Fibroblast of skin of abdomen (primary cell): ENCODE measurements at regions not wholly inside any gene's neighbourhood (a gene's known extent, or its start where the extent isn't known, plus 50 kb on each side); places are given as distances from the start of the nearest gene placed in this dataset.
"Not testable (repeated sequence)": the region's sequence is repeated elsewhere in the genome, so short reads cannot be mapped to it uniquely, and the experiment has no call there.

Experiments used
- DNase-seq: peaks from one replicate; pipeline ENCODE4 v3.0.0-alpha.2; 2013

DNA sequence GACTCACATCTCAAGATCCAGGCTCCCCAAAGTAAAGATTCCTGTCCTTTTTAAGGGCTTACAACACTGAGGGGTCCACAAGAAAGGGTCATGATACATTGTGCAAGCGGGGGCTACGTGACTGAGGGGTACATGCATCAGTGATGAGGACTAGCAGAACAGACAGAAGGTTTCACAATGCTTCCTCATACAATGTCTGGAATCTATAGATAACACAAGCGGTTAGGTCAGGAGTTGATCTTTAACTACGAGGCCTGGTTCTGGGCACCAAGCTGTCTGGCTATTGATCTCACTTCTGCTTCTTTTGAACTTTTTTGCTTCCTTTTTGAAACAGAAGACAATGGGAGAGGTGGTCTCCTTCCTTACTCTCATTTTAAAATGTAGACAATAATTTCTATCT lies 718.6 kb downstream of the AMY1C start:
- no peak for DNase-seq

DNA sequence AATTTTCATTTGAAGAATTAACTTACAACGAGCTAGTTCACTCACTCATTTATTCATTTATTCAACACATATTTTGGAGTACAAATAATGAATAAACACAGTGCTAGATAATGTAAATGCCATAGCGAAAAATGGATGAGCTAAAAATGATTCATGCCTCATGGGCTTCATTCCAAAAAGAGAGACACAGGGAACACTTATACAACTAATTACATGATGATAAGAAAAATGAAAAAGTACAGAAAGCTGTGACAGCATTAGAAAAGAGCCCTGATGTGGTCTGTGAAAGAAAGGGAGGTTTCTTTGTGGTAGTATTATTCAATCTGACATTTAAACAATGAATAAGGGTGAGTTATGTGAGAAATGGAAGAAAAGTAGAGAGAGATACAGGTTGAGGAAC lies 726.4 kb downstream of the AMY1C start:
- no peak for DNase-seq

DNA sequence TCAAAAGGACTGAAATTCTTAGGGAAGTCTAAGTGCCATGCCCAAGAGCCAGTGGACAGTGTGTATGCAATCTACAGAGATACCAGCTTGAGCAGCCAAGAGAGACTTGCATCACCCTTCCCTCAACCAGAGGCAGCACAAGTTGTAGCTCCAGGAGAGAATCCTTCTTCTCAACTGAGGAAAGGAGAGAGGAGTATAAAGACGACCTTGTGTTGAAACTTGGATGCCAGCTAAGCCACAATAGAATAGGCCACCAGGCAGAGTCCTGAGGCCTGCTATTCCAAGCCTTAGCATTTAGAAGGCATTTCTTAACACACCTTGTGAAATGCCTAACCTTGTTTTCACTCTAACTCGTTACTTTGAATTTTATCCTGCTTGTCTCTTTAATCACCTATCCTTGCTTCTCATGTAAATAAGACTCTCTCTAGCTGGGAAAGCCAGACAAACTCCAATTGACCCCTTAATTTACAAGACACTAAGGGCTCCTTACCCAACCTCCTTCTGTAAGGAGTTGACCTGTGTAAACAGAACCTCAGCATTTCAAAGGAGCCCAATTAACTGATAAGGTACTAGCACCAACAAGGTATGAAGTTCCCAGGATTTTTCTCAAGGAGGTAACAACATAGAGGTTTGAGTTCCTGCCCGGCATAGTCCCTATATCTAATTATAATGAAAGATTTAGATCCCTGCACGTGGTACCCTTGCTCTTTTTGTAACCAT lies 738.8 kb downstream of the AMY1C start:
- DNase-seq, result no peak

DNA sequence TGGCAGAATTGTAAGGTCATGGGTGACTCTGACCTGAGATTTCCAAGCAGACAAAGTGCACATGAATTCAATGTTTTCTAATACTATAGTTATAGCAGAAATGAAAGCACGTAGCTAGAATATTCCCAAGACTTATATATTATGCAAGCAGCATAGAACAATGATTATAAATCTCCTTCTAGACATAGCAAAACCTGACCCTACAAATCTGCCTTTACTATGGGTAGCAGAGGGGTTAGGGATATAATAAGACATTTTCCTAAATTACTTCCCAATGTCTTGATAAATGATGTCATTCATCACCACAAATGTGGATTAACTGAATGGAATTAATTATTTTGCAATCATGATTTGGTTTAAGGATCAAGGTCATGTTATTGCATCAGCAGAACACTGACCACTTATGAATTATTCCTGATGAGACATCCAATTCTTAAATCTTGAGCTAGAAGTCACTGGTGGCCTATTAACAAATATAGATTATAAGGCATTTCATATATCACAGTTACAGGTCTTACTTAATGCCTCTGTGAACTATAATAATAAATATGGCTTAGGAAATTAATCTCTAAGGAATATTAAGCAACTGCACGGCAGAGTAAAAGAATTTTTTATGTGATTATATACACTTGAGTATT lies 776.6 kb downstream of the AMY1C start:
- no peak for DNase-seq

DNA sequence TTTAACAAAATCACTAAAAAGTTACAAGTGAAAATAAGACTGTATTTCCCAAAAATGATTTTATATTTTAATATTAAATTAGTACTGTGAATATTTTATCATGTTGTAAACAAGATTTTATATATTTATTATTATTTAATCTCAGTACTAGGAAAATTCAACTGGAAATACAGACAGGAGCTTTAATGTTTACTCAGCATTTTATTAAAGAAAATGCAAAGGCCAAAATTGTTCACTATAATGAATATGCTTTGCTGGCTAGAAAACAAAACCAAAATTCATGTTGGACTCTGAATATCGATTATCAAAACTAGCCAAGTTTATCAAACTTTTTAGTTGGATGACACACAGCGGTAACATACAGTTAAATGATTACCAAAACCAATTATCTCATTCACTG lies 782.3 kb downstream of the AMY1C start:
- DNase-seq, result no peak

DNA sequence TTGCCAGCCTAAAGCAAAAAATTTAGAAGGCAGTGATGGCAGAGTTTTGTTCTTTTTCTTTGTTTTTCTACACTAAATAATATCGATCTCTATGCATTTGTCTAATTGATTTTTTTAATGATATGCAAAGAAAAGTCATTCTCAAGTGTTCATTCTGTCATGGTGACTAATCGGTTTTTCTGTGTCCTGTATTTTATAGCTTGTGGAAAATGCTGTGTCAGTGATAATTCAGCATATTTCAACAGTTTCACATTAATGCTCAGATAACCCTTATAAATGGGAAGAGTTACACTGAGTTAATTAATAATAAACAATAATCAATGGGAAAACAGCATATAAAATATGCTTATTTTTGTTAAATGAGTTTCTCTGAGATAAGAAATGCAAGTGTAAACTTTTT lies 824.9 kb downstream of the AMY1C start:
- no peak for DNase-seq

DNA sequence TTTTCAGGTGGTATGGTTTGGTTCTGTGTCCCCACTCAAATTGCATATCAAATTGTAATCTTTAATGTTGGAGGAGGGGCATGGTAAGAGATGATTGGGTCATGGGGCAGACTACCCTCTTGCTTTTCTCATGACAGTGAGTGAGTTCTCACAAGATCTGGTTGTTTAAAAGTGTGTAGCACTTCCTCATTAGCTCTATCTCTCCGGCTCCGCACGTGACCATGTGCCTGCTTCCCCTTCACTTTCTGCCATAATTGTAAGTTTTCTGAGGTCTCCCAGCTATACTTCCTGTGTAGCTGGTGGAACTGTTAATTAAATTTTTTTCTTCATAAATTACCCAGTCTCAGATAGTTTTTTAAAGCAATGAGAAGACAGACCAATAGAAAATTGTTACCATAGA lies 843.2 kb downstream of the AMY1C start:
- no peak for DNase-seq

DNA sequence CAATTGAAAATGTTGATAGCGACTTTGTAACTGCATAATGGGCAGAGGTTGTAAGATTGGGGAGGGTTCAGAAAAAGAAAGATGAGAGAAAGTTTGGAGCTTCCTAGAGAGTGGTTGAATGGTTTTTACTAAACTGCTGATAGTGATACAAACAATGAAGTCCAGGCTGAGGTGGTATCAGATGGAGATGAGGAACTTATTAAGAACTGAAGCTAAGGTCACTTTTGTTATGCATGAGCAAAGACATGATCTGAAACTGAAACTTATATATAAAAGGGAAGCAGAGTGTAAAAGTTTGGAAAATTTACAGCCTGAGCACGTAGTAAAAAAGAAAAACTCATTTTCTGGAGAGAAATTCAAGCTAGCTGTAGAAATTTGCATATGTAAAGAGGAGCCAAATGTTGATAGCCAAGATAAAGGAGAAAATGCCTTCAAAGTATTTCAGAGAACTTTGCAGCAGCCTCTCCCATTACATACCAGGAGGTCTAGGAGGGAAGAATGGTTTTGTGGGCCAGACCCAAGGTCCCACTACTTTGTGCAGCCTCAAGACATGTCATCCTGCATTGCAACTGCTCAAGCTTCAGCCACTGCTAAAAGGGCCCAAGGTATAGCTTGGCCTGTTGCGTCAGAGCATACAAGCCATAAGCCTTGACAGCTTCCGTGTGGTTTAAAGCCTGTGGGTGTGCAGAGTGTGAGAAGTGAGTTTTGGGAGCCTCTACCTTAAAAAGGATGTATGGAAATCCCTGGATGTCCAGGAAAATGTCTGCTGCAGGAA lies 843.9 kb downstream of the AMY1C start:
- DNase-seq, result no peak

DNA sequence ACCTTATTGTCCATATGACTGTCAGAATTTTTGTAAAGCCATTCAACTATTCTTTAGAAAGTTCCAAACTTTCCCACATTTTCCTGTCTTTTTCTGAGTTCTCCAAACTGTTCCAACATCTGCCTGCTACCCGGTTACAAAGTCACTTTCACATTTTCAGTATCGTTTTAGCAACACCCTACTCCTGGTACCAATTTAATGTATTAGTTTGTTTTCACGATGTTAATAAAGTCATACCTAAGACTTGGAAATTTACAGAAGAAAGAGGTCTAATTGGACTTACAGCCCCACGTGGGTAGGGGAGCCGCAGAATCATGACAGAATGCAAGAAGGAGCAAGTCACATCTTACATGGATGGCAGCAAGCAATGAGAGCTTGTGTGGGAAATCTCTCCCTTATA lies 867.8 kb downstream of the AMY1C start:
- no peak for DNase-seq

DNA sequence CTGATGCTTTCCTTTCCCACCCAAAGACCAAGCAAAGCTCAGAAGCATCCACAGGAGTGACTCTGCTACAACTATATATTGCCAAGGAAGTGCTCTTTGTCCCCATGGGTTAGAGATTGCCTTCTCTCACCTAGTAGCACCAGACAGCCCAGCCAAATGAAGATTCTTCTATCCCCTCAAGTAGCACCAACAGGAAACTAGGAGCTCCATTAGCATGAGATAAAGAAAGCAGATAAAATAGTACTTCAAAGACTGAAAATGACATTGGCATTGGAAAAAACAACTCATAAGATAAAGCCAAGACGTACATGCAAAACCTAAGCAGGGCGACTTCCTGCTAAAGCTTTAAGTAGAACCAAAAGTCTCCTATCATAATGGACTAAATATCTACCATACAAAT lies 871.5 kb downstream of the AMY1C start:
- DNase-seq, result no peak

DNA sequence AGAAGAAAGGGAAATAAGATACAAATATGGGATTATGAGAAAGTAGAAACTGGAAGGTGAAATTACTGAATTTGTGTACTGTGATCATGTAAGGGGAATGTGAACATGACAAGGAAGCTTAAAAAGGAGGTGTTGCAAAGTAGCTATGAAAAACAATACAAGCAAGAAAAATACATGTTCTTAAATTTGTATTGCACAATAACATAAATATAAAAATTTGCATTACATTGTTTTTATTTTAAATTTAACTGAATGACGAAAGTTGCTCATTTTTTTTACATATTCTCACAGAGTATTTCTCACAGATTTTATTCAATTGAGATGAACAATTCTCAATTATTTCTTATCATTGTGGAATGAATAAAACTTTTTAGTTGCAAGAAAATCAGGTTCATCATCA lies 874.8 kb downstream of the AMY1C start:
- no peak for DNase-seq

DNA sequence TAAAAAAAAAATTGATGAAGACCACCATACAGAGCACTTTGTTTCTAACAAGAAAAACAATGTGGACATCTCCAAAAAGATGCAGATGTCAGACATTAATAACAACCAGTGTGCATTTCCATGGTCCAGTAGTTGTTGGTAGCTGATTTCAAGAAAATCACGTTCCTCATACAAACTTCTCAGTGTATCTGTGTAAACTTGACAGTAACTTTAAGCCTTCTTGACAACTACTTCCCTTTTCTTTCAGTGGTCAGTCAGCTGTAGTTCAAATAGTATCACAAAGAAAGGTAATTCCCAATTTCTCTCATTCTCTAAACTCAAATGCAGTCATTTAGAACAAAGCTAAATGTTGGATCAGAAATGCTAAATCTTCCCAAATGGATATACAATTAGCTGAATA lies 879.9 kb downstream of the AMY1C start:
- no peak for DNase-seq

DNA sequence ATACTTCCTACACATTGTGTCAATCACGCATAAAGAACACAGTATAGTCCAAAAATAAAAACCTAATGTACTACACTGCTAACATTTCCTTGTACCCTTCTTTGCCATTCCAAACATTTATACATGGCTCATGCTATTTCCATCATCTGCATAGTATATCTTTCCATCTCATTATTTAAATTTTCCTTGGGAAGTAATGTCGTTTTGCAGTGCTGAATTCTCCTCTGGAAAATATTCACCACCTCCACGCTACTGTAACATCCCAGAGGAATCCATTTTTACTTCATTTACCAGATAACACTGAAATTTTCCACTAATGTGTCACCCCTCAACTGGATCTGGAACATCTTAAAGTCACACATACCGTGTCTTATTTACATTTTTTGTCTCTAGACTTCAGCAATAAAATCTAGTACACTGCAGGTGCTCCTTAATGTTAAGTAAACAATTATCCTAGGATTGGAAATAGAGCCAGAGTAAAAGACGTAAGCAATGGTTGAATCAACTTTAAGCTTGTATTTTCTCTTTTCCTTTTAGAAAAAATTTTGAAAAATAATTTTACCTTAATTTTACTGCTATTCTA lies 881.0 kb downstream of the AMY1C start:
- no peak for DNase-seq

DNA sequence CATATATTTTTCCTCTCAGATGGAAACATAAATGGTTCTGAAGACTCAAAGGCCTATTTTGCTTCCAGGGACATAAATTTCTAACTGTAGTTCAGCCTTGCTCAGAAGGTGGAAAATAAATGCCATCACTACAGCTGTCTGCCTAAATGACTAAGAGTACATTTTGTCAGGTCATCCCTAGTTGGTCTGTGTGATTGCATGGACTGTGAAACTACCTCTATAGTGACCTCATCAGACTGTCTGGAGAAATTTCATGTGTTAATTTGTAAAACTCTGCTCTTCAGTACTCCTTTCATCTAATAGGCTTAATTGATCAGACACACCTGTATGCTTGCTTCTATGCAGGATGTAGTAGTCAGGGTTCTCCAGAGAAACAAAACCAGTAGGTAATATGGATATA lies 886.9 kb downstream of the AMY1C start:
- no peak for DNase-seq

DNA sequence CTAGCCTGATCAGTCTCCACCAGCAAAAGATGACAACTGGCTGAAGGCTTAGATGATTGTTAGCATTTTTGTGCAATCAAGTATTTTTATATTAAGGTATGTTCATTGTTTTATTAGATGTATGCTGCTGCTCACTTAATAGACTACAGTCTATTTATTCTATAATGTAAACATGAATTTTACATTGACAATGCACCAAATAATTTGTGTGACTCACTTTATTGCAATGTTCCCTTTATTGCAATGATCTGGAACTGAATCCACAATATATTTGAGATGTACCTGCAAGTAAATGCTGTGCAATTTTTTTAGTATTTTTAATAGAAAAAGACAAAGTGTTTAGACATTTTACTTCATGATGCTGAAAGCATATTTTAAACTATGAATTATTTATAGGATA lies 896.5 kb downstream of the AMY1C start:
- no peak for DNase-seq

DNA sequence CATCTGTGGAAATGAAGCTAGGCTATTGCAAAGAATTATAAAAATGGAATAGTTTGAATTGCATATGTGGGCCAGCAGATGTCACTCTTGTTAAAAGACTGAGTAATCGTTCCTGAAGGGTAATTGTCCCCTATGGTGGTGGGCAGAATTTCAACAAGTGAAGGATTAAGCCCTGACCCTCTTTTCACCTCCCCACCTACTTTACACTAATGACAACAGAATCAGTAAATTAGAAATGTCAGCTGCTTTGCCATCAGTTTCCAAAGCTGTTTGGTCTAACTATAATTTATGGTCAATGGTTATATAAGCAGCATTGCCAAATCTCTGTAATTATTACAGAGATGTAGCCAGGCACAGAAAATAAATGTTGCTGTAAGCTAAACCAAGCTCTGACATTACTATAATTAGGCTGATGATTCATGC lies 898.6 kb downstream of the AMY1C start:
- peak; percentile 10 for DNase-seq

DNA sequence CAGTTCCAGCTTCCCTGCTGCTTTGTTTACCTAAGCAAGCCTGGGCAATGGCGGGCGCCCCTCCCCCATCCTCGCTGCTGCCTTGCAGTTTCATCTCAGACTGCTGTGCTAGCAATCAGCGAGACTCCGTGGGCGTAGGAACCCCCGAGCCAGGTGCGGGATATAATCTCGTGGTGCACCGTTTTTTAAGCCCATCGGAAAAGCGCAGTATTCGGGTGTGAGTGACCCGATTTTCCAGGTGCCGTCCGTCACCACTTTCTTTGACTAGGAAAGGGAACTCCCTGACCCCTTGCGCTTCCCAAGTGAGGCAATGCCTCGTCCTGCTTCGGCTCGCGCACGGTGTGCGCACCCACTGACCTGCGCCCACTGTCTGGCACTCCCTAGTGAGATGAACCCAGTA lies 914.7 kb downstream of the AMY1C start:
- not testable (repeated sequence) for DNase-seq

DNA sequence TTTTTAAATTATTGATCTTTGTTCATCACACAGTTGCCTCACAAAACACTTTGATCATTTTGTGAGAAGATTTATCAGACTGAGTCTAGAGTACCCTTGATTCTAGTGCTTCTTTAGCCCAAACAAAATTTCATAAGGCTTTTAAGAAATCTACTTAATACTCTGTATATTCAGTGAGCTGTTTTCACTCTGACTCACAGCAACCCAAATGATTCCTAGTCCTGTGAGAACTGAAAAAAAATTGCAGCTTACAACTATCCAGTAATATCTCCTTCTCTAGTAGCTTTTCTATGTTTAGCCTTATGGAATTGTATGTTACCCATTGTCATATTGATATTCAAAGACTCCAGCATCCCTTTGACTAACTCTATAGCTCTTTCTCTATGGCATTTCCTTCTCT lies 915.6 kb downstream of the AMY1C start:
- no peak for DNase-seq

DNA sequence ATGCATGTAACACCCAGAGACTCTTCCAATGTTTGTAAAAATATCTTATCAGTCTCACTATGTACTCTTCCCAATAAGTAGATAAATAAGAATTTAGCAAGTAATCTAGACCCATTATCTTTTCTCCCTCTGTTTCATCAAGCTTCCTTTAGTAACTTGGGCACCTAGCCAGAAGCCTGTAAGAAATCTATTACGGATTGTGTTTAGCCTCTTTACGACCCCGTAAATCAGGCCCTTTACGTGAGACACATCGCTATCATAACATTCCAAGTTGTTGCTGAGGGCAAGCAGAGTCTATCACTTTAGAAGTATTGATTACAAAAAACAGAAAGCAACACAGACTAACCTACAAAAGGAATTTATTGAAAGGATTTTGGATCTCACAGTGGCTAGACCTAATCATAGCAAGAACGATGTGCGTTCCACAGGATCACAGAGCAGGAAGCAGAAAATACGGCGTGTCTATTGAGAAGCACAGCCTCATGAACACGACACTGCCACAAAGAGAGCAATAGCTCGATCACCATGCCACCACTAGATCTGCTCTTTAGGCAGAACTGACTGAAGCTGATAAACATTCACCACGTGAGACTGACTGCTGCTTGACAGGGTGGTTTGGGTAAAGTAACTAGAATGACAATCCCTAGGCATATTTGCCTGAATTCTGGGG lies 922.1 kb downstream of the AMY1C start:
- DNase-seq, result peak; percentile 0

DNA sequence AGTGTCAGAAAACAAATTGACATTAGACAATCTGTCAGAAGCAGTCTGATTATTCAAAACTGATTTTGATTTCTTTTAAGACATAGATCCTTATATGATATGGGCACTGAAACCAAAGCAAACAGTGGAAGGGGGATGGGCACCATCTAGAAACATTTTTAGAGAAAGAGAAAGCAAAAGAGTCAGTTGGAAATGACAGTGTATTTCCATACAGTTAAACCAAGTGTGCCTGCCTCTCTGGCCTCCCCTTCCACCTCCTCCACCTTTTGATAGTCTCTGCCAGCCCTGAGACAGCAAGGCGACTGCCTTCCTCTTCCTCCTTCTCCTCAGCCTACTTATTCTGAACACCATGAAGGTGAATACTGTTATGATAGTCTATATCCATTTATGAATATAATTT lies 949.7 kb downstream of the AMY1C start:
- DNase-seq, result no peak

DNA sequence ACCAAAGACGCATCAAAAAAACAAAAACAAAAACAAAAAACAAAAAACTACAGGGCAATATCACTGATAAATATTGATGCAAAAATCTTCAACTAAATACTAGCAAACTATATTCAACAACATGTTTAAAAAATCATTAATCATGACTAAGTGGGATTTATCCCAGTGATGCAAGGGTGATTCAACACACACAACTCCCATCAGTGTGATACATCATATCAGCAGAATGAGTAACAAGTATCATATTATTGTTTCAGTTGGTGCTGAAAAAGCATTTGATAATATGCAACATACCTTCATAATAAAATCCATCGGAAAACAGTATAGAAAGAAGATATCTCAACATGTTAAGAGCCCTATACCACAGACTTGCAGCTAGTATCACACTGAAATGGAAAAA lies 953.0 kb downstream of the AMY1C start:
- peak; percentile 14 for DNase-seq

DNA sequence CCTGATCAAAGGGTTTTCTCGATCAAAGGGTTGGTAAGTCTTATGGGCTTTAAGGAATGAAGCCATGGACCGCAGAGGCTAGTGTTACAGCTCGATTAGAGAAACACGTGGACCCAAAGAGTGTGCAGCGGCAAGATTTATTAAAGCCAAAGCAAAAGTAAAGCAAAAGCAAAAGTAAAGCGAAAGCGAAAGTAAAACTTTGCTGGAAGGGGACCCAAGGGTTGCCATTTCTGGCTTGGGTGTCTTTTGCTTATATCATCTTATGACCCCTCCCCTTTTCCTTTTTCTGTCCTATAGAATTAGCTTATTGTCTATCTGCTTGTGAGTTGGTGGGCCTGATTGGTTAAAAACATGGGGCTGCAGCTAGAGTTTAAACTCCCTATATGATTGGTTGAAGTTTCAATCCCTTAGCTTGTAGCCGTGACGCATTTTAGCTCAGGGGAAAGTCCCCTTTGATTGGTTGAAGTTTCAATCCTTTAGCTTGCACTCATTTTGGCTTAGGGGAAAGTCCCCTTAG lies 957.0 kb downstream of the AMY1C start:
- peak; percentile 4 for DNase-seq

DNA sequence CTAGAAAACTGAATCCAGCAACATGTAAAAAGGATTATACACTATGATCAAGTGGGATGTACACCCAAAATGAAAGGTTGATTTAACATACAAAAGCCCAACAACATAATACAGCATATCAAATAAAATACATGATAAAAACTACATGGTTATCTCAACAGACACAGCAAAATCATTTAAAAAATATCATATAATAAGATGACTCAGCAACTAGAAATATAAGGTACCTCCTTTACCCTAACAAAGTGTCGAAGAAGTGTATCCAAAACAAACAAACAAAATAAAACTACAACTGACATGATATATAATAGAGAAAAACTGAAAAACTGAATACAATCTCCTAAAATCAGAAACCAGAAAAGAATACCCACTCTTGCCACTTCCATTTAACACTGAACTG lies 969.1 kb downstream of the AMY1C start:
- no peak for DNase-seq
